ENCODE measurements at regions not wholly inside any gene's neighbourhood (a gene's known extent, or its start where the extent isn't known, plus 50 kb on each side); places are given as distances from the start of the nearest gene placed in this dataset.

GRCh38 chr5:124583469-124584350 lies 162.7 kb downstream of the ZNF608 start:
- no peak for DNase-seq (ENCODE audit: low spot score)

- DNase-seq (ENCODE audit: low spot score) = no peak
These were observed 163.9 kb downstream of the ZNF608 start for GRCh38 chr5:124582561-124582840.

DNA sequence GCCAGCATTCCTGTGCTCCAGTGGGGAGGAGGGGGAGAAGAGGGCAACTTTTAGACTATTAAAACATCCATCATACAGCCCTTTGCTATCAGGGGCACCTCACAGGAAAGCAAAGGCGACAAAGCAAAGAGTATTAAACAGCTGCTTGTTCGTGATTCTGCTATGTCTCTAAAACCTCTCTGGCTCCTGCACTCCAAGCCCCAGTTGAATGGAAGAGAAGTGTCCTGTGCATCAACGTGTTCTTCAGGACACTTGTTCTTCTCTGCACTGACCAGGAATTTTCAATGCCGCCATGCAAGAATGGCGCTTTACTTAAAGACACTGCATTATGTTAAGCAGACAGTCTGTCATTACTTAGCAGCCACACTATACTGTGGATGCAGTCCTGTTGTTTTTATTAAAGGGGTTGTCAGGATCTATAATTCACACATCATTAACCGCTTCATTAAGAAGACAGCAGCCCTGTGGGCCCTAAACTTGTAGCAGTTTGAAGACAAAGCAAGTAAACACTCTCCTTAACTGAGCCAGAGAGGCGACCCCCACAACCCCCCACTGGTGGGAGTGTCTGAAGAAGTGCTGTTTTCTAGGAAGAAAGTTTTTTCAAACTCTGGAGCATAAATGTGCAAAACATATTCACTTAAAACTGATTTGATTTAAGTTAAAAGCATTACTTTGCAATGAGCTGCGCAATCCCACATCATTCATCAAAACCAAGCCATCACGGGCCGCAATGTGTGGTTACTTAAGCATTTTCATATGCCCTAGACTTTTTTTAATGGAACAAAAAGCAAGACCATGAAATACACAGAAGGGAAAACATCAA lies 164.5 kb downstream of the ZNF608 start:
- no peak for DNase-seq (ENCODE audit: low spot score)

DNA sequence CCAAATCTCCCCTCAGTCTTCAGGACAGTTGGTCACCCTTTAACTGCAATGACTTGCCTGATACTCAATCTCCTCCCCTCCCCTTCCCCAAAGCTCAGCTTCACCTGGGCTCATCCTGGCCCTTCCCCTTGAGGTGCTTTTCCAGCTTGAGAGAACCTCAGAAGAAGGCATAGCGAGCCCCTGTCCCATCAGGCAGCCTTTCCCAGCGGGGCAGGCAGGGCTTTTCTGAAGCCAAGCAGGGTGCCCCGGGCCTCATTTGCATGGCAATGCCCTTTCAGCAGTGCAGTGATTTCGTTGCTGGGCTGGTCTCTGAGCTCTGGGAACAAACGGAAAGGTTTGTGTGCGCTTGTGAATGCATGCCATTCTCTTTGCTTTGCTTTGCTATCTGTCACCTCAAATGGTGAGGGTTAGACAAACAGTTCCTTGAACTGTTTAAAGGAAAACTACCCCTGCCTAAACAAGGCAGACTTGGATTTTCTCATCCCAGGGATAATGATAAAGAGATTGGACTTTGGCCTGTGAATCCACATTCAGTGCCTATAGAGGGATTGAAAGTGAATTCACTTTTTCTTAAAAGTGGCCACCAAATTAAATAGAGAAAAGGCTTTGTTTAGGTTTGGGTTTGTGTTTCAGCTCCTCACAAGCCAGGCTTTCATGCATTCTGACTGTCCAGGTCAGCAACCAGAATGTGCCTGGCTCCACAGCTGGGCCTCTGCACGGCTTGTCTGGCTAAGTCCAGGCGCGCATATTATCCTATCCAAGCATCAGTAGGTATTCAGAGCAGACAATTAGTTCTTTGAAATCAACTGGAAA lies 165.3 kb downstream of the ZNF608 start:
- DNase-seq (ENCODE audit: low spot score) = no peak

DNA sequence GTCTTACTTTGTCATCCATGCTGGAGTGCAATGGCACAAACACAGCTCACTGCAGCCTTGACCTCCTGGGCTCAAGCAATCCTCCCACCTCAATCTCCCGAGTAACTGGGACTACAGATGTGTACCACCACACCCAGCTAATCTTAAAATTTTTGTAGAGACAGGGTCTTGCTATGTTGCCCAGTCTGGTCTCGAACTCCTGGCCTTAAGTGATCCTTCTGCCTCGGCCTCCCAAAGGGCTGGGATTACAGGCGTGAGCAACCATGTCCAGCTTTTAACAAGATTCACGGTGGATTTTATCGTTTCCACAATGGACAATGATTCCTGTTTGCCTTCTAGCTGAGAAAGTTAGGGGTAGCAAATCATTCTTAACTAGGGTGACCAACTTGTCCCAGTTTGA lies 165.9 kb downstream of the ZNF608 start:
- DNase-seq (ENCODE audit: low spot score) = no peak

DNA sequence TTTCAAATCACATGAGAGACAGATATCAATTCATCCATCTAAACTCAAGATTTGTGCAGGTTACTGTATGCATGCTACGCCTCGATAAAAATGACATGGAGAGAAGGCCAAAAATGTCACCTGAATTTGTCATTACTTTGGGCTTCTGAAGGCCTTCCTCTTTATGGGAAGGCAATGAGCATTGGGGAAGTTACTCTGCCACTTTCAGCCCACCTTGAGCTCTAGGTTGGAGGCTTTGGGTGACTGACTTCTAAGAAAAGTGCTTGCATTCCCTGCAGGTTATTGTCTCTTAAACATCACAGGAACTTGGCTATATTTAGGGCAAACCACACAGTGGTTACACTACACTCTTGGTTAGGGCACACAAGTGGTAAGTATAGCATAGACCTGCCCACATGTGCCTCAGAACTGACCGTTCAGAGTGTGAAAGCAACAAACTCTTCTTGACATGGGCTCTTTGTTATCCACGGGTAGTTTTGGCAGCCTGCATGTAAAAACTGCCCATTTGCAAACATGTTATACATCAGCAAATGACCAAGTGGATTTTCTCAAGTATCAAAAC lies 169.5 kb downstream of the ZNF608 start:
- DNase-seq (ENCODE audit: low spot score) = no peak

DNA sequence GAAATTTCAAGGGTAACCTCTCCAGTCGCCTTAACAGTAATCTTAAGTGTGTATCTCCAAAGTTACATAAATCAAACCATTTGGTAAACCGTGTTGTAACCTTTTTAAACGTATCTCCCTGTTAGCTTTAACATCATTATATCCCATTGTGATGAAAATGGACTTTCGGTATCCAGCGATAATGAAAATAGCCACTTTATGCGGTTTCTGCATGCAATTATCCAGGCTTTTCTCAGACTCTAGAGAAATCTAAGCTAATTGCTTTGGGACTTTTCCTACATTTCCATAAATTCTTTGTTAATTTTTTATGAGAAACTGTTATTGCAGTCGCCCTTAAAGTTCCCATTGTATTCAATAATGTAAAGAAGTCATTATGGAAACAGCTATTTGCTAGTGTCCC lies 170.7 kb downstream of the ZNF608 start:
- DNase-seq (ENCODE audit: low spot score) = no peak

- peak; percentile 83 for DNase-seq (ENCODE audit: low spot score)
These were observed 171.7 kb downstream of the ZNF608 start for GRCh38 chr5:124574521-124575436.

DNA sequence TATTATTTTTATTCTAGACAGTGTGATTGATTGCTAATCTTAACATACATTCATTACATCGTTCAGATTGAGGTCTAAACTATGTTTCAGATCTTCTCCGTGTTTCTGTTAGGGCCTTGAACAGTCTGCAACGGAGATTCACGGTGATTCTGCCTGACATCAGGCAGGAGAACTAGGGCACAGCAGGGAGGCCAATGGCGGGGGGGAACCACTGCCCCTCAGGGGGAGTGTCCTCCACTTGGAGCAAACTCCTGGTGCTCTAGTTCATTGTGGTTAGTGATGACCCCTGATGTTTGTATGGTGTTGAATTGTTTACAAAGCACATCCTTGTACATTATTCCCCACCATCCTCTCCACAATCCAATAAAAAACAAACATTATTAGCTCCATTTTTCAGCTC lies 173.5 kb downstream of the ZNF608 start:
- no peak for DNase-seq (ENCODE audit: low spot score)

- DNase-seq (ENCODE audit: low spot score) = no peak
These were observed 176.0 kb downstream of the ZNF608 start for GRCh38 chr5:124570285-124571035.

- no peak for DNase-seq (ENCODE audit: low spot score)
These were observed 179.5 kb downstream of the ZNF608 start for GRCh38 chr5:124566875-124567450.

- no peak for DNase-seq (ENCODE audit: low spot score)
These were observed 185.0 kb downstream of the ZNF608 start for GRCh38 chr5:124561451-124561850.

DNA sequence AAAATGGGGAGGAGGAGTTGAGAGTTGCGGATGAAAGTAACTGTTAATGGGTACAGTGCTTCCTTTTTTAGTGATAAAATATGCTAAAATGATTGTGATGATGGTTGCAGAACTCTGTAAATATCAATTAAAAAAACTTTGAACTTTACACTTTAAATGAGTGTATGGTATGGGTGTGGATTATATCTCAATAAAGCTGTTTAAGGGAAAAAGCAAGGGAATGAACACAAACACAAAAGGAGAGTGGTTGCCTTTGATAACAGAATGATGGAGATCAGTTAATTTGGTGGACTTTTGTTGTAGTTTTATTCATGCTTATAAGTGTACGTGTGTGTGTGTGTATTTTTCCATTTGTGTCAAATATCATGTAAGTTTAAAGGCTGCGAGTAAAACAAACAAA lies 186.1 kb downstream of the ZNF608 start:
- DNase-seq (ENCODE audit: low spot score) = no peak

DNA sequence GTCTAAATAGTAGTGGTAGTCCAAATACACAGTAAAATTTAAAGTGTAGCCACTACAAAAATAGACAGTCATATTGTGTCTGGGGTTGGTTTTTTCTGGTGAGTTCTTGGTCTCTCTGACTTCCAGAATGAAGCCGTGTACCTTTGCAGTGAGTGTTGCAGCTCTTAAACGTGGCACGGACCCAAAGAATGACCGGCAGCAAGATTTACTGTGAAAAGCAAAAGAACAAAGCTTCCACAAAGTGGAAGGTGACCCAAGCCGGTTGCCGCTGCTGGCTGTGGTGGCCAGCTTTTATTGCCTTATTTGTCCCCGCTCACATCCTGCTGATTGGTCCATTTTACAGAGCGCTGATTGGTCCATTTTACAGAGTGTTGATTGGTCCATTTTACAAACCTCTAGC lies 188.7 kb downstream of the ZNF608 start:
- DNase-seq (ENCODE audit: low spot score) = no peak

- DNase-seq (ENCODE audit: low spot score) = no peak
These were observed 191.5 kb downstream of the ZNF608 start for GRCh38 chr5:124554746-124555578.

DNA sequence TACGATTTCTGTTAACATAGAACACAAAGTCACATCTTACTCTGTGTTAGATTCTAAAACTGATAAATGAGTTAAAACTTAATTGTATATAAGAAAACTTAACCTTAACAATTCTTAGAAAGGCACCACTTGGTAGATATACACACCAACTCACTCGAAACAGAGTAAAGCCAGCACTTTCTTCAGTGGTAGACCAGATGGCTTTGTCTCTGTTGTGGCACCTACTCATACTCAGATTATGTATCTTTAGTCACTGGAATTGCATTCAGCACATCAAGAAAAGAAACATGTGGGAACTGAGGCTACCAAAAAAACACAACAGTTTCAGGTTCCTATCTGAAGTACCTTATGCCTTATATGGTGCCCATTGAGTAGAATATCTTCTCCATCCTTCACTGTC lies 192.5 kb downstream of the ZNF608 start:
- DNase-seq (ENCODE audit: low spot score) = no peak

GRCh38 chr5:124552526-124552925 lies 193.9 kb downstream of the ZNF608 start:
- no peak for DNase-seq (ENCODE audit: low spot score)

DNA sequence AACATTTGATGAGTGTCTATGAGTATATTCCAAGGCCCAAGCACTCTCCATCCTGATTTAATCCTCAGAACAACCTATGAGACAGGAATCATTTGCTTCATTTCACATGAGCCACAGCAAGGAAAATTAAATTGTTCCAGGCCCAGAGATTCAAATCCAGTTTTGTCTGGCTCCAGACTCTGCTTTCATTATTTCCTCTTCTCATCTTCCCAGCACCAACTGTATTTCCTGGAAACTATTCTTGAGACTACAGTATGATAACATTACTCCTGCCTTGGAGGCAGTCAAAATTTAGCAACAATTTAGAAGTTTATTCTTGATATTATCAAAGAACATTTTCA lies 194.5 kb downstream of the ZNF608 start:
- no peak for DNase-seq (ENCODE audit: low spot score)

GRCh38 chr5:124550731-124551130 lies 195.7 kb downstream of the ZNF608 start:
- no peak for DNase-seq (ENCODE audit: low spot score)

Measured in putamen (tissue), 1 donor.